SK-N-SH (cell line): ENCODE measurements at regions not wholly inside any gene's neighbourhood (a gene's known extent, or its start where the extent isn't known, plus 50 kb on each side); places are given as distances from the start of the nearest gene placed in this dataset.

Source experiments
- CHD2 ChIP-seq: fragments of 150-350 bp; IDR thresholded peaks from 2 replicates; pipeline ENCODE4 v1.6.1; 2018; ENCODE audit warnings: low read length; ENCODE audit not compliant: partially characterized antibody
- CTCF ChIP-seq: fragments of 200-600 bp; sonication (generic); IDR thresholded peaks from 2 replicates; pipeline ENCODE4 v1.6.1; 2017; ENCODE audit warnings: antibody characterized with exemption, mild to moderate bottlenecking, moderate library complexity
- POLR2AphosphoS5 ChIP-seq: IDR thresholded peaks from 2 replicates; pipeline ENCODE4 v1.6.1; 2012; ENCODE audit warnings: low read depth, low read length
- TAF1 ChIP-seq: IDR thresholded peaks from 2 replicates; pipeline ENCODE4 v1.6.1; 2012; ENCODE audit warnings: low read depth, mild to moderate bottlenecking, low read length, moderate library complexity, borderline replicate concordance

- TF ChIP-seq CTCF (no peak), POLR2AphosphoS5 (no peak), TAF1 (no peak), CHD2 (no peak)
Measured at GRCh38 chr12:61367281-61367785, 892.9 kb upstream of the USP15 start.
